WTC11 (cell line): ENCODE measurements at regions not wholly inside any gene's neighbourhood (a gene's known extent, or its start where the extent isn't known, plus 50 kb on each side); places are given as distances from the start of the nearest gene placed in this dataset.
"Not testable (repeated sequence)": the region's sequence is repeated elsewhere in the genome, so short reads cannot be mapped to it uniquely, and the experiment has no call there.

Experiments used
- CBFB ChIP-seq: sonication (generic); formaldehyde crosslinking; IDR thresholded peaks from 2 replicates; pipeline ENCODE4 v1.8.1; 2022; ENCODE audit warnings: mild to moderate bottlenecking, low read depth, missing genetic modification reagents
- ELF4 ChIP-seq: sonication (generic); formaldehyde crosslinking; IDR thresholded peaks from 2 replicates; pipeline ENCODE4 v1.8.1; 2022; ENCODE audit warnings: low read depth, mild to moderate bottlenecking, moderate library complexity, missing genetic modification reagents
- NFYB ChIP-seq: sonication (generic); formaldehyde crosslinking; conservative IDR thresholded peaks from 2 replicates; pipeline ENCODE4 v1.8.0; 2022; ENCODE audit warnings: low read depth, missing genetic modification reagents
- TF ChIP-seq, protein P1 (sequence below): fragments of 200-600 bp; IDR thresholded peaks from 2 replicates; pipeline ENCODE4 v1.8.0; 2022; ENCODE audit warnings: antibody characterized with exemption
- TF ChIP-seq, protein P2 (sequence below): sonication (generic); formaldehyde crosslinking; IDR thresholded peaks from 2 replicates; pipeline ENCODE4 v1.8.0; 2022; ENCODE audit warnings: mild to moderate bottlenecking, missing genetic modification reagents
- TF ChIP-seq, protein P3 (sequence below): sonication (generic); formaldehyde crosslinking; IDR thresholded peaks from 2 replicates; pipeline ENCODE4 v1.8.0; 2022; ENCODE audit warnings: mild to moderate bottlenecking, missing genetic modification reagents
- TF ChIP-seq, protein P4 (sequence below): sonication (generic); formaldehyde crosslinking; IDR thresholded peaks from 2 replicates; pipeline ENCODE4 v1.8.1; 2023; ENCODE audit warnings: mild to moderate bottlenecking, moderate library complexity, missing genetic modification reagents

DNA sequence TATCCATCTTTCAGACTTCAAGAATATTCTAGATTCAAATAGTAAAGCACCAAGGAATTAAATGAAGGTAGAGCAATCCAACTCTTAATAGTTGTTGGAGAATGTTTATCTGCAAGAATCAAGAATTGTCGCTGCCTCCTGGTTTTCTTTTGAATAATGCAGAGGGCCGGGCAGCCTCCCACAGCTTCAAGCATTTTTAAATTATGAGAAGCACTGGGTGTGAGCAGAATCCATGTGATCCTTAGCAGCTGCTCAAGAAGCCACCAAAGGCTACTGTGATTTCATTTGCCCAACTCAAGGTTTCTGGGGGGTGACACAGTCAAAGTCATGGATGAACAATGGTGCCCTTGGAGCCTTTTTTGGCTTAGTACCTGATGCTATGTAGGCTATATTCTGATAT is 374.9 kb downstream of the BCL2L11 start:
- TF ChIP-seq, protein P1, sequence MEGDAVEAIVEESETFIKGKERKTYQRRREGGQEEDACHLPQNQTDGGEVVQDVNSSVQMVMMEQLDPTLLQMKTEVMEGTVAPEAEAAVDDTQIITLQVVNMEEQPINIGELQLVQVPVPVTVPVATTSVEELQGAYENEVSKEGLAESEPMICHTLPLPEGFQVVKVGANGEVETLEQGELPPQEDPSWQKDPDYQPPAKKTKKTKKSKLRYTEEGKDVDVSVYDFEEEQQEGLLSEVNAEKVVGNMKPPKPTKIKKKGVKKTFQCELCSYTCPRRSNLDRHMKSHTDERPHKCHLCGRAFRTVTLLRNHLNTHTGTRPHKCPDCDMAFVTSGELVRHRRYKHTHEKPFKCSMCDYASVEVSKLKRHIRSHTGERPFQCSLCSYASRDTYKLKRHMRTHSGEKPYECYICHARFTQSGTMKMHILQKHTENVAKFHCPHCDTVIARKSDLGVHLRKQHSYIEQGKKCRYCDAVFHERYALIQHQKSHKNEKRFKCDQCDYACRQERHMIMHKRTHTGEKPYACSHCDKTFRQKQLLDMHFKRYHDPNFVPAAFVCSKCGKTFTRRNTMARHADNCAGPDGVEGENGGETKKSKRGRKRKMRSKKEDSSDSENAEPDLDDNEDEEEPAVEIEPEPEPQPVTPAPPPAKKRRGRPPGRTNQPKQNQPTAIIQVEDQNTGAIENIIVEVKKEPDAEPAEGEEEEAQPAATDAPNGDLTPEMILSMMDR: not testable (repeated sequence)
- TF ChIP-seq, protein P2, sequence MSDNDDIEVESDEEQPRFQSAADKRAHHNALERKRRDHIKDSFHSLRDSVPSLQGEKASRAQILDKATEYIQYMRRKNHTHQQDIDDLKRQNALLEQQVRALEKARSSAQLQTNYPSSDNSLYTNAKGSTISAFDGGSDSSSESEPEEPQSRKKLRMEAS: not testable (repeated sequence)
- TF ChIP-seq, protein P3, sequence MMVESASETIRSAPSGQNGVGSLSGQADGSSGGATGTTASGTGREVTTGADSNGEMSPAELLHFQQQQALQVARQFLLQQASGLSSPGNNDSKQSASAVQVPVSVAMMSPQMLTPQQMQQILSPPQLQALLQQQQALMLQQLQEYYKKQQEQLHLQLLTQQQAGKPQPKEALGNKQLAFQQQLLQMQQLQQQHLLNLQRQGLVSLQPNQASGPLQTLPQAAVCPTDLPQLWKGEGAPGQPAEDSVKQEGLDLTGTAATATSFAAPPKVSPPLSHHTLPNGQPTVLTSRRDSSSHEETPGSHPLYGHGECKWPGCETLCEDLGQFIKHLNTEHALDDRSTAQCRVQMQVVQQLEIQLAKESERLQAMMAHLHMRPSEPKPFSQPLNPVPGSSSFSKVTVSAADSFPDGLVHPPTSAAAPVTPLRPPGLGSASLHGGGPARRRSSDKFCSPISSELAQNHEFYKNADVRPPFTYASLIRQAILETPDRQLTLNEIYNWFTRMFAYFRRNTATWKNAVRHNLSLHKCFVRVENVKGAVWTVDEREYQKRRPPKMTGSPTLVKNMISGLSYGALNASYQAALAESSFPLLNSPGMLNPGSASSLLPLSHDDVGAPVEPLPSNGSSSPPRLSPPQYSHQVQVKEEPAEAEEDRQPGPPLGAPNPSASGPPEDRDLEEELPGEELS (CRISPR knock-in tag): not testable (repeated sequence)
- TF ChIP-seq, protein P4, sequence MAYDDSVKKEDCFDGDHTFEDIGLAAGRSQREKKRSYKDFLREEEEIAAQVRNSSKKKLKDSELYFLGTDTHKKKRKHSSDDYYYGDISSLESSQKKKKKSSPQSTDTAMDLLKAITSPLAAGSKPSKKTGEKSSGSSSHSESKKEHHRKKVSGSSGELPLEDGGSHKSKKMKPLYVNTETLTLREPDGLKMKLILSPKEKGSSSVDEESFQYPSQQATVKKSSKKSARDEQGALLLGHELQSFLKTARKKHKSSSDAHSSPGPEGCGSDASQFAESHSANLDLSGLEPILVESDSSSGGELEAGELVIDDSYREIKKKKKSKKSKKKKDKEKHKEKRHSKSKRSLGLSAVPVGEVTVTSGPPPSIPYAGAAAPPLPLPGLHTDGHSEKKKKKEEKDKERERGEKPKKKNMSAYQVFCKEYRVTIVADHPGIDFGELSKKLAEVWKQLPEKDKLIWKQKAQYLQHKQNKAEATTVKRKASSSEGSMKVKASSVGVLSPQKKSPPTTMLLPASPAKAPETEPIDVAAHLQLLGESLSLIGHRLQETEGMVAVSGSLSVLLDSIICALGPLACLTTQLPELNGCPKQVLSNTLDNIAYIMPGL (CRISPR knock-in tag): not testable (repeated sequence)
- not testable (repeated sequence) for TF ChIP-seq NFYB (CRISPR knock-in tag); ELF4 (CRISPR knock-in tag); CBFB
